ENCODE measurements at regions not wholly inside any gene's neighbourhood (a gene's known extent, or its start where the extent isn't known, plus 50 kb on each side); places are given as distances from the start of the nearest gene placed in this dataset.

DNA sequence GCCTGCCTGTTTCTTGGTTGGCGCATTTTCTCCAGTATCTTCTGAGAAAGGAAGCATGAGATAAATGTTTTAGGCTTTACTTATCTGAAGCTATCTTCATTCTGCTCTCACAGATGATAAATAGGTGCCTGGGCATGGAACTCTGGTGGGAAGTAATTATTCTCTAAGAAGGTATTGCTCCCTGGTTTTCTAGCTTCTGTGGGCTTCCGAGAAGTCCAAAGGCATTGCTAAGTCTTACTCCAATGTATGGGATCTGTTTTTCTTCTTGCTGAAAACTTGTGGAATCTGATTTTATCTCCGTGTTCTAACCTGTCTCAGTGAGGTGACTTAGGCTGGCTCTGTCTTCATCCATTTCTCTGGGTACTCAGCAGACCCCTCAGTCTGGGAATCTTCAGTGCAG lies 224.4 kb upstream of the HS6ST1 start:
- Mint-ChIP-seq H3K4me3 (ENCODE audit: low read depth) (no peak overlapping the region), H3K9me3 (ENCODE audit: low read depth) (no peaks in the 10 kb centered on the region), H3K27ac (no peak overlapping the region), H3K4me1 (ENCODE audit: low read depth) (no peaks in the 10 kb centered on the region), H3K27me3 (peaks cover 20% of the 10 kb centered on the region), H3K36me3 (ENCODE audit: insufficient read depth) (no peaks in the 10 kb centered on the region)
- TF ChIP-seq, protein P1, sequence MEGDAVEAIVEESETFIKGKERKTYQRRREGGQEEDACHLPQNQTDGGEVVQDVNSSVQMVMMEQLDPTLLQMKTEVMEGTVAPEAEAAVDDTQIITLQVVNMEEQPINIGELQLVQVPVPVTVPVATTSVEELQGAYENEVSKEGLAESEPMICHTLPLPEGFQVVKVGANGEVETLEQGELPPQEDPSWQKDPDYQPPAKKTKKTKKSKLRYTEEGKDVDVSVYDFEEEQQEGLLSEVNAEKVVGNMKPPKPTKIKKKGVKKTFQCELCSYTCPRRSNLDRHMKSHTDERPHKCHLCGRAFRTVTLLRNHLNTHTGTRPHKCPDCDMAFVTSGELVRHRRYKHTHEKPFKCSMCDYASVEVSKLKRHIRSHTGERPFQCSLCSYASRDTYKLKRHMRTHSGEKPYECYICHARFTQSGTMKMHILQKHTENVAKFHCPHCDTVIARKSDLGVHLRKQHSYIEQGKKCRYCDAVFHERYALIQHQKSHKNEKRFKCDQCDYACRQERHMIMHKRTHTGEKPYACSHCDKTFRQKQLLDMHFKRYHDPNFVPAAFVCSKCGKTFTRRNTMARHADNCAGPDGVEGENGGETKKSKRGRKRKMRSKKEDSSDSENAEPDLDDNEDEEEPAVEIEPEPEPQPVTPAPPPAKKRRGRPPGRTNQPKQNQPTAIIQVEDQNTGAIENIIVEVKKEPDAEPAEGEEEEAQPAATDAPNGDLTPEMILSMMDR (IDR thresholded peaks at IDR 0.05; ENCODE audit: unreplicated experiment), result no peak
- DNase-seq (ENCODE audit: low spot score, unreplicated experiment), result no peak

DNA sequence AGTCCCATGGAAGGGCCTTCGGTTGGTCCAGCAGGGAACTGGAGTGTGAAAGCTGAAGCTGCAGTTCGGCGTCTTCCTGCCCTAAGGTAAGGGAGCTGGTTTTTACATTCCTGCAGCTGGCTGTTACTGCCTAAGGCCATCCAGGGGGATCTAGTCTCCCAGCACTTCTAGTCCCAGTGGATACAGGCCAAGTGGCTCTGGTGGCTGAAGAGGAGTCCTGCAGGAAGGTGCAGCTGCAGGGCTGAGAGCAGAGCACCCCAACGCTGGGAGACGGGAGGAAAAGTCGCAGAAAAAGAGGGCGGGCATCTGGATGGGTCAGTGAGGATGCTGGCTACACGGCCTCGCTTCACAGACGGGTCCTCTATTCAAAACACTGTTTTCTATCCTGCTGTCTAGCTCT lies 225.0 kb upstream of the HS6ST1 start:
- no peaks in the 10 kb centered on the region for H3K9me3 Mint-ChIP-seq (ENCODE audit: low read depth)
- H3K4me1 Mint-ChIP-seq (ENCODE audit: low read depth), result no peaks in the 10 kb centered on the region
- H3K27me3 Mint-ChIP-seq, result peaks cover 20% of the 10 kb centered on the region
- no peak for DNase-seq (ENCODE audit: low spot score, unreplicated experiment)
- H3K27ac Mint-ChIP-seq, result no peak overlapping the region
- TF ChIP-seq, protein P1 (IDR thresholded peaks at IDR 0.05; ENCODE audit: unreplicated experiment), result no peak
- H3K36me3 Mint-ChIP-seq (ENCODE audit: insufficient read depth), result no peaks in the 10 kb centered on the region
- no peak overlapping the region for H3K4me3 Mint-ChIP-seq (ENCODE audit: low read depth)

DNA sequence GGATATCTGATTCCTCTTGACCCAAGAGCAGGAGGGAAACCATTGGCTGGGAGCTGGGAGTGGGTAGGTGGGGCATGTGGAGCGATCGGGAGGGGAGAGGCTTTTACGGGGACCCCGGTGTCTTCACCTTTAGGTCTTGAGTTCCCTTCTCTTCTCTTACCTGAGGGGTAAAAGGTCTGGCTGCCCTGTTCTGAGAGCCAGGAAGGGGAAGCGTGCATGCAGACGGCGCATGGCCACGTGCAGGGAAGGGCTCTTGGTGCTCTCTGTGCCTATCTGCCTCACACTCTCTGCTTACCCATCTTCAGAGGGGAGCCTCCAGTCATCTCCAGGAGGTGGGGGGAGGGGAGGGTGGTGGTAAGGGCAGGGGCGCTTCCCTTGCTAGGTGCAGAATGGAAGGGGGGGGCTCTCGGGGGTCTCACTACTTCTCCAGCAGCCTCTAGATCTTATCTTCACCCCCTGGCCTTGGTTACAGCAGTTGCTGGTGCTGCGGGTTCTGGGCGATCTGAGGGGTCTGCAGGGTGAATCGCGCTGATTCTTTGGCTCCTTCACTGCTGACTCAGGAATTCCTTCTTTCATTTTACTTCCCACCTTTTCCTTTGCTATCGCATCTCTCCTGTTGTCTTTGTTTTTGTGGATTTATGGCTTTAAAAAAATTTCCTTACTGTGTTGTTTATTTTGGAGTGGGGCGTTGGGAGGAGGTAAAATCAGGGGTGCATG lies 225.8 kb upstream of the HS6ST1 start:
- Mint-ChIP-seq H3K27me3 (peaks cover 20% of the 10 kb centered on the region), H3K27ac (no peak overlapping the region), H3K4me3 (ENCODE audit: low read depth) (no peak overlapping the region), H3K36me3 (ENCODE audit: insufficient read depth) (no peaks in the 10 kb centered on the region), H3K9me3 (ENCODE audit: low read depth) (no peaks in the 10 kb centered on the region), H3K4me1 (ENCODE audit: low read depth) (no peaks in the 10 kb centered on the region)
- TF ChIP-seq, protein P1 (IDR thresholded peaks at IDR 0.05; ENCODE audit: unreplicated experiment), result no peak
- DNase-seq (ENCODE audit: low spot score, unreplicated experiment), result no peak

- no peaks in the 10 kb centered on the region for H3K4me1 Mint-ChIP-seq (ENCODE audit: low read depth)
Measured at GRCh38 chr2:128545085-128545484, 226.4 kb upstream of the HS6ST1 start.

GRCh38 chr2:128545829-128546228 lies 227.2 kb upstream of the HS6ST1 start:
- TF ChIP-seq, protein P1 (IDR thresholded peaks at IDR 0.05; ENCODE audit: unreplicated experiment), result no peak
- Mint-ChIP-seq H3K4me3 (ENCODE audit: low read depth) (no peak overlapping the region), H3K27me3 (peaks cover 27% of the 10 kb centered on the region), H3K4me1 (ENCODE audit: low read depth) (no peaks in the 10 kb centered on the region), H3K9me3 (ENCODE audit: low read depth) (no peaks in the 10 kb centered on the region), H3K36me3 (ENCODE audit: insufficient read depth) (no peaks in the 10 kb centered on the region), H3K27ac (no peak overlapping the region)
- no peak for DNase-seq (ENCODE audit: low spot score, unreplicated experiment)

More at GRCh38 chr2:128545085-128545484, 226.4 kb upstream of the HS6ST1 start:
- peaks cover 23% of the 10 kb centered on the region for H3K27me3 Mint-ChIP-seq
- no peaks in the 10 kb centered on the region for H3K9me3 Mint-ChIP-seq (ENCODE audit: low read depth)
- no peak overlapping the region for H3K27ac Mint-ChIP-seq
- DNase-seq (ENCODE audit: low spot score, unreplicated experiment), result no peak
- H3K4me3 Mint-ChIP-seq (ENCODE audit: low read depth), result no peak overlapping the region
- H3K36me3 Mint-ChIP-seq (ENCODE audit: insufficient read depth), result no peaks in the 10 kb centered on the region
- TF ChIP-seq, protein P1 (IDR thresholded peaks at IDR 0.05; ENCODE audit: unreplicated experiment), result no peak
